Upper lobe of left lung (tissue), 4 donors: ENCODE measurements at regions not wholly inside any gene's neighbourhood (a gene's known extent, or its start where the extent isn't known, plus 50 kb on each side); places are given as distances from the start of the nearest gene placed in this dataset.

Source experiments
- CTCF ChIP-seq, 6 experiments: fragments of 450-650 bp in 4 of 6; fragments of 200-600 bp in 2 of 6; sonication (generic) in 2 of 6; IDR thresholded peaks; one replicate each; pipeline ENCODE4 v1.5.1; 2016 to 2019; ENCODE audit warnings: antibody characterized with exemption in 6 of 6
- POLR2A ChIP-seq, 4 donors: fragments of 450-650 bp; IDR thresholded peaks; one replicate each; pipeline ENCODE4 v1.5.1; 2016 to 2017; ENCODE audit warnings: antibody characterized with exemption in 4 of 4, mild to moderate bottlenecking in 2 of 4
- POLR2AphosphoS5 ChIP-seq, 2 donors: sonication (generic); formaldehyde crosslinking; IDR thresholded peaks; one replicate each; pipeline ENCODE4 v1.5.1; 2017; ENCODE audit warnings: antibody characterized with exemption in 2 of 2

- TF ChIP-seq CTCF (IDR thresholded peaks at IDR 0.05) (no peak), POLR2A (IDR thresholded peaks at IDR 0.05) (no peak), POLR2AphosphoS5 (IDR thresholded peaks at IDR 0.05) (no peak)
Observed at GRCh38 chr13:89401264-89401675, 1730.1 kb downstream of the SLITRK5 start.
